Testis (tissue), 2 donors: ENCODE measurements at regions not wholly inside any gene's neighbourhood (a gene's known extent, or its start where the extent isn't known, plus 50 kb on each side); places are given as distances from the start of the nearest gene placed in this dataset.

Experiments used
- POLR2A ChIP-seq: fragments of 450-650 bp; IDR thresholded peaks from one replicate; pipeline ENCODE4 v1.6.1; 2017; ENCODE audit warnings: antibody characterized with exemption, mild to moderate bottlenecking, moderate library complexity
- TF ChIP-seq, protein P1 (sequence below), 3 experiments: fragments of 450-650 bp in 2 of 3; fragments of 200-600 bp in 1 of 3; sonication (generic) in 1 of 3; IDR thresholded peaks; one replicate each; pipeline ENCODE4 v1.5.1; 2016 to 2019; ENCODE audit warnings: antibody characterized with exemption in 3 of 3, mild to moderate bottlenecking in 2 of 3, moderate library complexity in 1 of 3

DNA sequence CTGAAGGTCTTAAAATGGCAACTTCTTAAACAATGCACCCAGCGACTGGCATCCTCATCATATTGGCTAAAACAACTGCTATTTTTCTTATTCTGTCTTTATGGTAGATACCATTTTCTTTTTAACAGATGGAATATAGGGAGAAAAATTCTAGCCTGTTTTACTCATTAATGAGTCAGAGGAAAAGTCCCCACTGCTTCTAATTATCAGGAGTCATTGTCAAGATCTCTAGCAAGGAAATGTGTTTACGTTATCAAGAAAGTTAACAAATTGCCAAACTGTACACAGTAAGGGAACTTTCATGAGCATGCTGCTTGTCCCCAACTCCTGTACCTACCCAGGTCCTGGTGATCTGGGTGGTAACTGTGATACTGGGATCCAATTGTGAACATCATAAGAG is 117.7 kb upstream of the KIAA1217 start:
- TF ChIP-seq, protein P1, sequence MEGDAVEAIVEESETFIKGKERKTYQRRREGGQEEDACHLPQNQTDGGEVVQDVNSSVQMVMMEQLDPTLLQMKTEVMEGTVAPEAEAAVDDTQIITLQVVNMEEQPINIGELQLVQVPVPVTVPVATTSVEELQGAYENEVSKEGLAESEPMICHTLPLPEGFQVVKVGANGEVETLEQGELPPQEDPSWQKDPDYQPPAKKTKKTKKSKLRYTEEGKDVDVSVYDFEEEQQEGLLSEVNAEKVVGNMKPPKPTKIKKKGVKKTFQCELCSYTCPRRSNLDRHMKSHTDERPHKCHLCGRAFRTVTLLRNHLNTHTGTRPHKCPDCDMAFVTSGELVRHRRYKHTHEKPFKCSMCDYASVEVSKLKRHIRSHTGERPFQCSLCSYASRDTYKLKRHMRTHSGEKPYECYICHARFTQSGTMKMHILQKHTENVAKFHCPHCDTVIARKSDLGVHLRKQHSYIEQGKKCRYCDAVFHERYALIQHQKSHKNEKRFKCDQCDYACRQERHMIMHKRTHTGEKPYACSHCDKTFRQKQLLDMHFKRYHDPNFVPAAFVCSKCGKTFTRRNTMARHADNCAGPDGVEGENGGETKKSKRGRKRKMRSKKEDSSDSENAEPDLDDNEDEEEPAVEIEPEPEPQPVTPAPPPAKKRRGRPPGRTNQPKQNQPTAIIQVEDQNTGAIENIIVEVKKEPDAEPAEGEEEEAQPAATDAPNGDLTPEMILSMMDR (IDR thresholded peaks at IDR 0.05): no peak
- TF ChIP-seq POLR2A: no peak
